ENCODE measurements at regions not wholly inside any gene's neighbourhood (a gene's known extent, or its start where the extent isn't known, plus 50 kb on each side); places are given as distances from the start of the nearest gene placed in this dataset.
"Not testable (repeated sequence)": the region's sequence is repeated elsewhere in the genome, so short reads cannot be mapped to it uniquely, and the experiment has no call there.

GRCh38 chr9:102740578-102740977, 254.6 kb upstream of the CYLC2 start:
- H3K27me3 ChIP-seq (ENCODE audit: control insufficient read depth in 1 of 2, insufficient read depth in 1 of 2, low read length in 2 of 2) = no peaks in the 10 kb centered on the region
- 61% methylated on average over 1 of the region's 1 CpG for WGBS
- H3K9me3 ChIP-seq (ENCODE audit: control insufficient read depth, low read length) = peaks cover 27% of the 10 kb centered on the region
- no peak overlapping the region for H3K4me3 ChIP-seq (ENCODE audit: insufficient read depth in 1 of 2, low read depth in 1 of 2, low read length in 2 of 2)
- H4K91ac ChIP-seq (ENCODE audit: low read length) = no peak overlapping the region
- no peak for DNase-seq
- H3K4me1 ChIP-seq (ENCODE audit: control insufficient read depth, insufficient read depth, low read depth, low read length) = no peaks in the 10 kb centered on the region
- no peak overlapping the region for H2BK5ac ChIP-seq (ENCODE audit: low read depth, low read length, poor library complexity, severe bottlenecking)
- no peak overlapping the region for H2AFZ ChIP-seq (ENCODE audit: low read depth, low read length)
- no peak overlapping the region for H2BK15ac ChIP-seq (ENCODE audit: low read depth, poor library complexity, severe bottlenecking)
- H2BK120ac ChIP-seq (ENCODE audit: low read depth, low read length) = no peak overlapping the region
- H3K14ac ChIP-seq (ENCODE audit: low read length in 2 of 2) = no peak overlapping the region
- no peak overlapping the region for H3K4ac ChIP-seq (ENCODE audit: low read depth in 1 of 2, low read length in 2 of 2)
- H3K27ac ChIP-seq (ENCODE audit: low read length, poor library complexity, severe bottlenecking) = no peak overlapping the region
- no peak overlapping the region for H3K18ac ChIP-seq (ENCODE audit: low read depth in 1 of 2, low read length in 2 of 2)
- no peak overlapping the region for H2BK12ac ChIP-seq (ENCODE audit: low read length in 2 of 2)
- no peak overlapping the region for H3K23ac ChIP-seq (ENCODE audit: low read length in 2 of 2)
- no peak overlapping the region for H3K9ac ChIP-seq (ENCODE audit: low read length)
- no peak overlapping the region for H4K8ac ChIP-seq (ENCODE audit: low read length)
- H2AK5ac ChIP-seq (ENCODE audit: low read length, severe bottlenecking) = no peak overlapping the region
- no peaks in the 10 kb centered on the region for H3K79me1 ChIP-seq (replicated peaks; ENCODE audit: low read length, poor library complexity, severe bottlenecking)
- H3K36me3 ChIP-seq (ENCODE audit: control insufficient read depth in 1 of 2, insufficient read depth in 2 of 2, low read depth in 1 of 2, low read length in 2 of 2) = no peaks in the 10 kb centered on the region
- H3K4me2 ChIP-seq (ENCODE audit: low read length, poor library complexity, severe bottlenecking) = no peak overlapping the region

- Histone ChIP-seq H3K4me3 (ENCODE audit: insufficient read depth in 1 of 2, low read depth in 1 of 2, low read length in 2 of 2) (no peak overlapping the region), H3K4ac (ENCODE audit: low read depth in 1 of 2, low read length in 2 of 2) (no peak overlapping the region)
These were observed 266.2 kb upstream of the CYLC2 start for GRCh38 chr9:102728946-102729345.

GRCh38 chr9:102714184-102714583, 280.9 kb upstream of the CYLC2 start:
- no peak overlapping the region for H3K9ac ChIP-seq (ENCODE audit: low read length)
- no peak for DNase-seq
- H2BK120ac ChIP-seq (ENCODE audit: low read depth, low read length) = no peak overlapping the region
- no peak overlapping the region for H3K4me2 ChIP-seq (ENCODE audit: low read length, poor library complexity, severe bottlenecking)
- H3K4ac ChIP-seq (ENCODE audit: low read depth in 1 of 2, low read length in 2 of 2) = no peak overlapping the region
- H2BK15ac ChIP-seq (ENCODE audit: low read depth, poor library complexity, severe bottlenecking) = no peak overlapping the region
- no peak overlapping the region for H2BK5ac ChIP-seq (ENCODE audit: low read depth, low read length, poor library complexity, severe bottlenecking)
- no peak overlapping the region for H3K4me3 ChIP-seq (ENCODE audit: insufficient read depth in 1 of 2, low read depth in 1 of 2, low read length in 2 of 2)
- WGBS = no CpG with 5 or more reads among the region's 3 CpGs
- no peak overlapping the region for H3K23ac ChIP-seq (ENCODE audit: low read length in 2 of 2)
- no peaks in the 10 kb centered on the region for H3K27me3 ChIP-seq (ENCODE audit: control insufficient read depth in 1 of 2, insufficient read depth in 1 of 2, low read length in 2 of 2)
- no peak overlapping the region for H2BK12ac ChIP-seq (ENCODE audit: low read length in 2 of 2)
- no peak overlapping the region for H4K91ac ChIP-seq (ENCODE audit: low read length)
- no peaks in the 10 kb centered on the region for H3K4me1 ChIP-seq (ENCODE audit: control insufficient read depth, insufficient read depth, low read depth, low read length)
- no peak overlapping the region for H2AFZ ChIP-seq (ENCODE audit: low read depth, low read length)
- H3K9me3 ChIP-seq (ENCODE audit: control insufficient read depth, low read length) = peaks cover 46% of the 10 kb centered on the region
- H4K8ac ChIP-seq (ENCODE audit: low read length) = no peak overlapping the region
- H3K79me1 ChIP-seq (replicated peaks; ENCODE audit: low read length, poor library complexity, severe bottlenecking) = no peaks in the 10 kb centered on the region
- H3K14ac ChIP-seq (ENCODE audit: low read length in 2 of 2) = no peak overlapping the region
- H3K18ac ChIP-seq (ENCODE audit: low read depth in 1 of 2, low read length in 2 of 2) = no peak overlapping the region
- no peak overlapping the region for H3K27ac ChIP-seq (ENCODE audit: low read length, poor library complexity, severe bottlenecking)
- H3K36me3 ChIP-seq (ENCODE audit: control insufficient read depth in 1 of 2, insufficient read depth in 2 of 2, low read depth in 1 of 2, low read length in 2 of 2) = no peaks in the 10 kb centered on the region
- H2AK5ac ChIP-seq (ENCODE audit: low read length, severe bottlenecking) = no peak overlapping the region

More at GRCh38 chr9:102728946-102729345, 266.2 kb upstream of the CYLC2 start:
- no peaks in the 10 kb centered on the region for H3K36me3 ChIP-seq (ENCODE audit: control insufficient read depth in 1 of 2, insufficient read depth in 2 of 2, low read depth in 1 of 2, low read length in 2 of 2)
- no peak overlapping the region for H3K4me2 ChIP-seq (ENCODE audit: low read length, poor library complexity, severe bottlenecking)
- H3K18ac ChIP-seq (ENCODE audit: low read depth in 1 of 2, low read length in 2 of 2) = no peak overlapping the region
- H3K9me3 ChIP-seq (ENCODE audit: control insufficient read depth, low read length) = peaks cover 21% of the 10 kb centered on the region
- H2AFZ ChIP-seq (ENCODE audit: low read depth, low read length) = no peak overlapping the region
- no peak overlapping the region for H3K27ac ChIP-seq (ENCODE audit: low read length, poor library complexity, severe bottlenecking)
- H3K23ac ChIP-seq (ENCODE audit: low read length in 2 of 2) = no peak overlapping the region
- H3K9ac ChIP-seq (ENCODE audit: low read length) = no peak overlapping the region
- H3K79me1 ChIP-seq (replicated peaks; ENCODE audit: low read length, poor library complexity, severe bottlenecking) = no peaks in the 10 kb centered on the region
- no peak overlapping the region for H2BK120ac ChIP-seq (ENCODE audit: low read depth, low read length)
- H2AK5ac ChIP-seq (ENCODE audit: low read length, severe bottlenecking) = no peak overlapping the region
- no peak overlapping the region for H4K8ac ChIP-seq (ENCODE audit: low read length)
- H2BK15ac ChIP-seq (ENCODE audit: low read depth, poor library complexity, severe bottlenecking) = no peak overlapping the region
- 87% methylated on average over 6 of the region's 6 CpGs for WGBS
- no peak overlapping the region for H3K14ac ChIP-seq (ENCODE audit: low read length in 2 of 2)
- H4K91ac ChIP-seq (ENCODE audit: low read length) = no peak overlapping the region
- no peak overlapping the region for H2BK5ac ChIP-seq (ENCODE audit: low read depth, low read length, poor library complexity, severe bottlenecking)
- no peaks in the 10 kb centered on the region for H3K4me1 ChIP-seq (ENCODE audit: control insufficient read depth, insufficient read depth, low read depth, low read length)
- H2BK12ac ChIP-seq (ENCODE audit: low read length in 2 of 2) = no peak overlapping the region
- no peaks in the 10 kb centered on the region for H3K27me3 ChIP-seq (ENCODE audit: control insufficient read depth in 1 of 2, insufficient read depth in 1 of 2, low read length in 2 of 2)
- DNase-seq = no peak

DNA sequence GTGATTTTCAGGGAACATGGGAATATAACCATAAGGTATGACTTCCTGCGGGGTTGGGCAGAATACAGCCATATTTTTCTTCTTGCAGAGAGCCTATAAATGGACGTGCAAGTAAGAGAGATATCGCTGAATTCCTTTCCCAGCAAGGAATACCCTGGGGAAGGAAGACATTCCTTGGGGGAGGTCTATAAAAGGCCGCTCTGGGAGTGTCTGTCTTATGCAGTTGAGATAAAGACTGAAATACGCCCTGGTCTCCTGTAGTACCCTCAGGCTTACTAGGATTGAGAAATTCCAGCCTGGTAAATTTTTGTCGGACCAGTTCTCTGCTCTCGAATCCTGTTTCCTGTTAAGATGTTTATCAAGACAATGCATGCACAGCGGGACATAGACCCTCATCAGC, 282.2 kb upstream of the CYLC2 start:
- not testable (repeated sequence) for H3K14ac ChIP-seq (ENCODE audit: low read length in 2 of 2); H3K36me3 ChIP-seq (ENCODE audit: control insufficient read depth in 1 of 2, insufficient read depth in 2 of 2, low read depth in 1 of 2, low read length in 2 of 2); H3K23ac ChIP-seq (ENCODE audit: low read length in 2 of 2); H3K27me3 ChIP-seq (ENCODE audit: control insufficient read depth in 1 of 2, insufficient read depth in 1 of 2, low read length in 2 of 2); H2BK15ac ChIP-seq (ENCODE audit: low read depth, poor library complexity, severe bottlenecking); H3K4me3 ChIP-seq (ENCODE audit: insufficient read depth in 1 of 2, low read depth in 1 of 2, low read length in 2 of 2); H4K8ac ChIP-seq (ENCODE audit: low read length); H2AFZ ChIP-seq (ENCODE audit: low read depth, low read length); H2BK12ac ChIP-seq (ENCODE audit: low read length in 2 of 2); H2BK120ac ChIP-seq (ENCODE audit: low read depth, low read length); H3K9ac ChIP-seq (ENCODE audit: low read length); H3K27ac ChIP-seq (ENCODE audit: low read length, poor library complexity, severe bottlenecking); H4K91ac ChIP-seq (ENCODE audit: low read length); DNase-seq; H3K79me1 ChIP-seq (replicated peaks; ENCODE audit: low read length, poor library complexity, severe bottlenecking); H3K4ac ChIP-seq (ENCODE audit: low read depth in 1 of 2, low read length in 2 of 2); H3K4me2 ChIP-seq (ENCODE audit: low read length, poor library complexity, severe bottlenecking); H2AK5ac ChIP-seq (ENCODE audit: low read length, severe bottlenecking); H2BK5ac ChIP-seq (ENCODE audit: low read depth, low read length, poor library complexity, severe bottlenecking); H3K18ac ChIP-seq (ENCODE audit: low read depth in 1 of 2, low read length in 2 of 2); H3K4me1 ChIP-seq (ENCODE audit: control insufficient read depth, insufficient read depth, low read depth, low read length)
- WGBS = 75% methylated on average over 8 of the region's 8 CpGs
- peaks cover 42% of the 10 kb centered on the region for H3K9me3 ChIP-seq (ENCODE audit: control insufficient read depth, low read length)
